MCF 10A (cell line): ENCODE measurements at regions not wholly inside any gene's neighbourhood (a gene's known extent, or its start where the extent isn't known, plus 50 kb on each side); places are given as distances from the start of the nearest gene placed in this dataset.

Experiments
- BruUV-seq: library from RNA; stranded (reverse); fragments of 400-500 nt; replicated peaks from 2 replicates; lab custom pipeline; 2021; lab: Mats Ljungman, UMichigan
- CTCF ChIA-PET: fragments of 300-600 bp; sonication (Branson Sonifier 250); formaldehyde crosslinking; extraction: SDS; loops from one replicate; lab custom pipeline; 2021; ENCODE audit warnings: antibody characterized with exemption, inconsistent platforms; lab: Yijun Ruan, JAX
- POLR2A ChIA-PET: fragments of 300-600, 350-650 bp; sonication (Branson Sonifier 250); formaldehyde crosslinking; extraction: SDS; loops from one replicate; lab custom pipeline; 2020; ENCODE audit warnings: antibody characterized with exemption, inconsistent platforms; lab: Yijun Ruan, JAX
- DNase-seq: peaks from one replicate; pipeline ENCODE4 v3.0.0-alpha.2; 2018; ENCODE audit not compliant: unreplicated experiment
- H3K27ac Mint-ChIP-seq: one replicate; pipeline ENCODE4 v1.8.0; 2022; ENCODE audit warnings: mild to moderate bottlenecking, low read depth, mixed read lengths; ENCODE audit not compliant: unreplicated experiment
- H3K27me3 Mint-ChIP-seq: one replicate; pipeline ENCODE4 v1.8.0; 2022; ENCODE audit warnings: mixed read lengths; ENCODE audit not compliant: insufficient read depth, unreplicated experiment
- H3K36me3 Mint-ChIP-seq: one replicate; pipeline ENCODE4 v1.8.0; 2022; ENCODE audit warnings: mild to moderate bottlenecking, moderate library complexity, mixed read lengths; ENCODE audit not compliant: insufficient read depth, unreplicated experiment
- H3K4me1 Mint-ChIP-seq: one replicate; pipeline ENCODE4 v1.8.0; 2022; ENCODE audit warnings: mixed read lengths; ENCODE audit not compliant: insufficient read depth, unreplicated experiment
- H3K4me3 Mint-ChIP-seq: one replicate; pipeline ENCODE4 v1.8.0; 2022; ENCODE audit warnings: mild to moderate bottlenecking, moderate library complexity, mixed read lengths; ENCODE audit not compliant: unreplicated experiment
- H3K9me3 Mint-ChIP-seq: one replicate; pipeline ENCODE4 v1.8.0; 2022; ENCODE audit warnings: mixed read lengths; ENCODE audit not compliant: unreplicated experiment
- intact Hi-C: fragments of 100-400 bp; cut with micrococcal nuclease; formaldehyde crosslinking; loops from 2 replicates; pipeline ENCODE4 v1.14.1; 2022
- TF ChIP-seq, protein P1 (sequence below): fragments of 200-600 bp; IDR thresholded peaks from one replicate; pipeline ENCODE4 v1.8.0; 2022; ENCODE audit warnings: antibody characterized with exemption, mild to moderate bottlenecking; ENCODE audit not compliant: unreplicated experiment

DNA sequence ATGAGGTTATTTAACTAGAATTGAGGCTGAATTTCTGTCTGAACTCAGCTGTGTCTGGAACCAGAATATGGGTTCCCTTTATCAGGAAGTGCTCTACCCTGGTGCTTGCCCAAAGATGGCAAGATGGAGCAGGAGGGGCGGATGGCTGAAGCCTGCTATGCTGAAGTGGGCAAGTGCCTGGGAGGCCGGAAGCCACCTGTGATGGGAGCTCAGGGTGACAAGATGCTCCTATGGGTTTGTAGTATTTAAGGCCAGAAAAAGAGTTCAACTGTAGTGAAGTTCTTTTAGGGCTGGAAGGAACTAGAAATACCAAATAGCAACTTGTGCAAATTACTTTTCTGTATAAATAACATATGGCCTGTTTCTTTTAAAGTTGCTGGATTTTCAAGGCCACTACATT lies 808.9 kb upstream of the RAB6C start:
- no TSS peak for BruUV-seq
- ChIA-PET POLR2A (no interaction called here), CTCF (no interaction called here)
- Mint-ChIP-seq H3K27ac (no peak overlapping the region), H3K9me3 (peaks cover 14% of the 10 kb centered on the region), H3K4me3 (no peak overlapping the region), H3K4me1 (no peaks in the 10 kb centered on the region), H3K27me3 (no peaks in the 10 kb centered on the region), H3K36me3 (no peaks in the 10 kb centered on the region)
- no peak for DNase-seq
- TF ChIP-seq, protein P1, sequence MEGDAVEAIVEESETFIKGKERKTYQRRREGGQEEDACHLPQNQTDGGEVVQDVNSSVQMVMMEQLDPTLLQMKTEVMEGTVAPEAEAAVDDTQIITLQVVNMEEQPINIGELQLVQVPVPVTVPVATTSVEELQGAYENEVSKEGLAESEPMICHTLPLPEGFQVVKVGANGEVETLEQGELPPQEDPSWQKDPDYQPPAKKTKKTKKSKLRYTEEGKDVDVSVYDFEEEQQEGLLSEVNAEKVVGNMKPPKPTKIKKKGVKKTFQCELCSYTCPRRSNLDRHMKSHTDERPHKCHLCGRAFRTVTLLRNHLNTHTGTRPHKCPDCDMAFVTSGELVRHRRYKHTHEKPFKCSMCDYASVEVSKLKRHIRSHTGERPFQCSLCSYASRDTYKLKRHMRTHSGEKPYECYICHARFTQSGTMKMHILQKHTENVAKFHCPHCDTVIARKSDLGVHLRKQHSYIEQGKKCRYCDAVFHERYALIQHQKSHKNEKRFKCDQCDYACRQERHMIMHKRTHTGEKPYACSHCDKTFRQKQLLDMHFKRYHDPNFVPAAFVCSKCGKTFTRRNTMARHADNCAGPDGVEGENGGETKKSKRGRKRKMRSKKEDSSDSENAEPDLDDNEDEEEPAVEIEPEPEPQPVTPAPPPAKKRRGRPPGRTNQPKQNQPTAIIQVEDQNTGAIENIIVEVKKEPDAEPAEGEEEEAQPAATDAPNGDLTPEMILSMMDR, result no peak
- intact Hi-C loops, result loop anchor here (10.0 kb wide), 1 partner anchor 296 kb away; no protein-coding TSS in a partner anchor

DNA sequence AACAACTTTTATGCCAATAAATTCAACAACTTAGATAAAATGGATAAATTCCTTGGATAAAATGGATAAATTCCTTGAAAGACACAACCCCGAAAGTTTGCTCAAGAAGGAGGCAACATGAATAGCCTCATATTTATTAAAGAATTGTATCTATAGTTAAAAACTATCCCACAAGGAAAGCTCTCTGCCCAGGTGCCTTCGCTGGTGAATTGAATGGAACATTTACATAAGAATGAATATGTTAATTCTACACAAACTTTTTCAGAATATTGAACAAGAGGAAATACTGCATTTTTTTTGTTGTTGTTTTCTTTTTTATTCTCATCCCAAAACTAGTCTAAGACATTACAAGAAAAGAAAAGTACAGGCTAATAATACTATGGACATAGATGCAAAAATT lies 805.3 kb upstream of the RAB6C start:
- no TSS peak for BruUV-seq
- intact Hi-C loops, result loop anchor here (10.0 kb wide), 1 partner anchor 299 kb away; no protein-coding TSS in a partner anchor
- ChIA-PET POLR2A (interaction anchor here (0.6 kb wide), 1 partner anchor 33 kb away, joined by 3 read pairs; no protein-coding TSS in a partner anchor), CTCF (no interaction called here)
- Mint-ChIP-seq H3K4me3 (no peak overlapping the region), H3K27ac (no peak overlapping the region), H3K27me3 (no peaks in the 10 kb centered on the region), H3K4me1 (peaks cover 13% of the 10 kb centered on the region), H3K9me3 (peaks cover 14% of the 10 kb centered on the region), H3K36me3 (no peaks in the 10 kb centered on the region)
- DNase-seq, result no peak
- TF ChIP-seq, protein P1, result no peak

DNA sequence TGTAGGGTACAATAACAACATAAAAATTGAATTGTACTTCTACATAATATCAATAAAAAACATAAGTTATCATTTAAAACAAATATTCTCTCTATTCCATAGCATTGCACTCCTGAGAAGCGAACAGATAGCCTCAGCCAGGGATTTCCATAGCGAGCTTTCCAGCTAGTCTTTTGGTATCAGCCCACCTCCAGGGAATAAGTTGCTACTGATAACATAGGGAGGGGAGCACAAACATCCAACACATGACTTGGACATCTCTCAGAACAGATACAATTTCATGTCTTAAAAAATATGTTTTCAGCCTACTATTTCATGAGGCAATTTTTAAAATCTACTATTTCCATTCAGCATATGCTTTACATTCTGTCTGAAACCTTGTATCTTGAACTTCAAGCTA lies 804.4 kb upstream of the RAB6C start:
- TF ChIP-seq, protein P1, result no peak
- BruUV-seq, result no TSS peak
- CTCF ChIA-PET, result interaction anchor here (0.8 kb wide), 1 partner anchor 843 kb away, joined by 3 read pairs; no protein-coding TSS in a partner anchor
- no peaks in the 10 kb centered on the region for H3K36me3 Mint-ChIP-seq
- H3K4me1 Mint-ChIP-seq, result peaks cover 13% of the 10 kb centered on the region
- H3K9me3 Mint-ChIP-seq, result peaks cover 14% of the 10 kb centered on the region
- no peak for DNase-seq
- no peak overlapping the region for H3K4me3 Mint-ChIP-seq
- H3K27me3 Mint-ChIP-seq, result no peaks in the 10 kb centered on the region
- POLR2A ChIA-PET, result interaction anchor here (0.6 kb wide), 1 partner anchor 32 kb away, joined by 3 read pairs; no protein-coding TSS in a partner anchor
- H3K27ac Mint-ChIP-seq, result no peak overlapping the region
- intact Hi-C loops, result loop anchor here (10.0 kb wide), 1 partner anchor 300 kb away; no protein-coding TSS in a partner anchor

DNA sequence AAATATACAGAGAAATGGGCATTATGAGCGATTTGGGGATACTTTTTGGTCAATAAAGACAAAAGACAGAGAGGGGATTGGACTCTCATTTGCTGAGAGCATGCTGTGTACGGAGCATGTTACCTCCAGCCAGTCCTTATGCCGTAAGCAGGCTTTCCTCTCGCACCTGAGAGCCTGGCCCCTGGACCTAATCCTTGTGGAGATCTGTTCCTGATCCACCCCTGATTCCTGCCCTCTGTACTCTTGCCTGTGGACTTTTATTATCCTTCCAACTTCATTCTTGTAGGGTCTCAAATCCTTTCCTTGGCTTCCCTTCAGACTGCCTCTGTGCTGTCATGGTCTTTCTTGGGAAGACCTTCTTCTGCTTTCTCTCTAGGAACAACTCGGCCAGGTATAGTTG lies 803.1 kb upstream of the RAB6C start:
- no TSS peak for BruUV-seq
- H3K27ac Mint-ChIP-seq, result no peak overlapping the region

More for the DNA sequence above, 803.1 kb upstream of the RAB6C start:
- ChIA-PET POLR2A (interaction anchor here (0.5 kb wide), 1 partner anchor 25 kb away, joined by 5 read pairs; no protein-coding TSS in a partner anchor), CTCF (no interaction called here)
- Mint-ChIP-seq H3K36me3 (no peaks in the 10 kb centered on the region), H3K4me1 (peaks cover 19% of the 10 kb centered on the region), H3K4me3 (no peak overlapping the region), H3K9me3 (peaks cover 14% of the 10 kb centered on the region), H3K27me3 (no peaks in the 10 kb centered on the region)
- intact Hi-C loops, result loop anchor here (10.0 kb wide), 1 partner anchor 302 kb away; no protein-coding TSS in a partner anchor
- no peak for DNase-seq
- TF ChIP-seq, protein P1, result no peak
